GM12878 (cell line): ENCODE measurements at regions not wholly inside any gene's neighbourhood (a gene's known extent, or its start where the extent isn't known, plus 50 kb on each side); places are given as distances from the start of the nearest gene placed in this dataset.

Source experiments
- ATAC-seq: fragments of 200-7000 bp; cut with Tn5 transposase; 3 replicates; pipeline ENCODE4 v1.9.1; 2020; ENCODE audit warnings: mild to moderate bottlenecking, moderate library complexity
- BruUV-seq: library from RNA; stranded (reverse); fragments of 400-500 nt; replicated peaks from 2 replicates; lab custom pipeline; 2021; lab: Mats Ljungman, UMichigan
- CTCF ChIA-PET: fragments of 300-600 bp; sonication (Branson Sonifier 250); formaldehyde crosslinking; extraction: SDS; loops from one replicate; lab custom pipeline; 2021; ENCODE audit warnings: inconsistent platforms; lab: Yijun Ruan, JAX
- POLR2A ChIA-PET: fragments of 350-600 bp; formaldehyde crosslinking; extraction: SDS; loops from one replicate; lab custom pipeline; 2021; ENCODE audit warnings: inconsistent platforms; lab: Charles Lee
- RAD21 ChIA-PET: fragments of 300-600 bp; sonication (Branson Sonifier 250); formaldehyde crosslinking; loops from one replicate; lab custom pipeline; 2023; ENCODE audit warnings: antibody characterized with exemption; ENCODE audit not compliant: unreplicated experiment; lab: Charles Lee
- SMC1A ChIA-PET: fragments of 300-600 bp; sonication (Branson Sonifier 250); formaldehyde crosslinking; loops from one replicate; lab custom pipeline; 2023; ENCODE audit not compliant: unreplicated experiment, uncharacterized antibody; lab: Charles Lee
- DNase-seq: peaks from one replicate; pipeline ENCODE4 v3.0.0-alpha.2; 2011; ENCODE audit warnings: low read depth, low spot score
- FAIRE-seq: peaks from 3 replicates; lab custom pipeline; 2011; peaks lifted over from hg19 to GRCh38; lab: Jason Lieb, UNC
- H2AFZ ChIP-seq: 2 replicates; pipeline ENCODE4 v1.6.0; 2011; ENCODE audit warnings: low read depth, low read length, control low read depth; ENCODE audit not compliant: control insufficient read depth
- H3K27ac ChIP-seq: 2 replicates; pipeline ENCODE4 v1.5.1; 2011; ENCODE audit warnings: control low read depth; ENCODE audit not compliant: control insufficient read depth, insufficient read depth
- H3K27me3 ChIP-seq, 2 experiments: replicated peaks in 1 of 2; 2 replicates each; pipeline versions ENCODE4 v1.6.0 to v1.6.1; 2011; ENCODE audit warnings: low read length in 1 of 2; ENCODE audit not compliant: control insufficient read depth in 2 of 2, insufficient read depth in 2 of 2
- H3K36me3 ChIP-seq, 2 experiments: 2 replicates each; pipeline ENCODE4 v1.5.1; 2011; ENCODE audit warnings: low read length in 1 of 2; ENCODE audit not compliant: control insufficient read depth in 2 of 2, insufficient read depth in 2 of 2
- H3K4me1 ChIP-seq: 2 replicates; pipeline ENCODE4 v1.6.1; 2011; ENCODE audit warnings: mild to moderate bottlenecking, low read length, moderate library complexity, mixed read lengths; ENCODE audit not compliant: control insufficient read depth, insufficient read depth
- H3K4me2 ChIP-seq: 2 replicates; pipeline ENCODE4 v1.6.0; 2011; ENCODE audit warnings: control low read depth; ENCODE audit not compliant: control insufficient read depth, insufficient read depth
- H3K4me3 ChIP-seq: fragments of 200-600 bp; sonication (generic); 2 replicates; pipeline ENCODE4 v1.5.1; 2016
- H3K79me2 ChIP-seq: 2 replicates; pipeline ENCODE4 v1.6.0; 2011; ENCODE audit warnings: low read length; ENCODE audit not compliant: control insufficient read depth, insufficient read depth
- H3K9ac ChIP-seq: 2 replicates; pipeline ENCODE4 v1.8.0; 2011; ENCODE audit warnings: low read length, control low read depth, mixed read lengths; ENCODE audit not compliant: control insufficient read depth, insufficient read depth
- H3K9me3 ChIP-seq: replicated peaks from 3 replicates; pipeline ENCODE4 v1.5.1; 2011; ENCODE audit warnings: mild to moderate bottlenecking, low read length; ENCODE audit not compliant: control insufficient read depth, insufficient read depth
- H4K20me1 ChIP-seq: 2 replicates; pipeline ENCODE4 v1.6.0; 2011; ENCODE audit not compliant: control insufficient read depth, insufficient read depth
- BCL11A ChIP-seq: IDR thresholded peaks from 2 replicates; pipeline ENCODE4 v1.6.1; 2011; ENCODE audit warnings: low read depth, low read length
- BMI1 ChIP-seq: fragments of 450-650 bp; IDR thresholded peaks from 2 replicates; pipeline ENCODE4 v1.6.1; 2016; ENCODE audit warnings: mild to moderate bottlenecking, moderate library complexity, borderline replicate concordance
- CBX3 ChIP-seq: fragments of 200-600 bp; sonication (generic); IDR thresholded peaks from 2 replicates; pipeline ENCODE4 v1.6.1; 2016; ENCODE audit warnings: low read depth, borderline replicate concordance
- DPF2 ChIP-seq: fragments of 450-650 bp; IDR thresholded peaks from 2 replicates; pipeline ENCODE4 v1.6.1; 2017; ENCODE audit warnings: mild to moderate bottlenecking
- ETV6 ChIP-seq, 2 experiments: fragments of 450-650 bp in 1 of 2; IDR thresholded peaks in 1 of 2; conservative IDR thresholded peaks in 1 of 2; 2 replicates each; pipeline ENCODE4 v1.6.1; 2014; ENCODE audit warnings: antibody characterized with exemption in 1 of 2, borderline replicate concordance in 1 of 2, low read depth in 1 of 2, mild to moderate bottlenecking in 1 of 2, moderate library complexity in 1 of 2
- IKZF1 ChIP-seq: fragments of 450-650 bp; conservative IDR thresholded peaks from 2 replicates; pipeline ENCODE4 v1.6.1; 2017; ENCODE audit warnings: antibody characterized with exemption, mild to moderate bottlenecking
- NKRF ChIP-seq: fragments of 450-650 bp; conservative IDR thresholded peaks from 2 replicates; pipeline ENCODE4 v1.6.1; 2017; ENCODE audit warnings: mild to moderate bottlenecking, moderate library complexity
- NRF1 ChIP-seq: conservative IDR thresholded peaks from 2 replicates; pipeline ENCODE4 v1.6.1; 2011; ENCODE audit warnings: mild to moderate bottlenecking, low read depth, low read length, improper control_type of control experiment
- SIN3A ChIP-seq: IDR thresholded peaks from 2 replicates; pipeline ENCODE4 v1.6.1; 2012; ENCODE audit warnings: low read depth, low read length, improper control_type of control experiment
- SIX5 ChIP-seq: IDR thresholded peaks from 2 replicates; pipeline ENCODE4 v1.6.1; 2011; ENCODE audit warnings: mild to moderate bottlenecking, low read depth, low read length, moderate library complexity; ENCODE audit not compliant: severe bottlenecking
- SREBF1 ChIP-seq: IDR thresholded peaks from 2 replicates; pipeline ENCODE4 v1.6.1; 2012; ENCODE audit warnings: mild to moderate bottlenecking, low read length
- STAT3 ChIP-seq: IDR thresholded peaks from 2 replicates; pipeline ENCODE4 v1.6.1; 2011; ENCODE audit warnings: low read depth, low read length, improper control_type of control experiment
- TBL1XR1 ChIP-seq: IDR thresholded peaks from 2 replicates; pipeline ENCODE4 v1.6.1; 2012; ENCODE audit warnings: low read depth, low read length, improper control_type of control experiment
- TCF7 ChIP-seq: IDR thresholded peaks from 2 replicates; pipeline ENCODE4 v1.6.1; 2014; ENCODE audit warnings: antibody characterized with exemption, borderline replicate concordance
- ZNF622 ChIP-seq: fragments of 450-650 bp; IDR thresholded peaks from 2 replicates; pipeline ENCODE4 v1.6.1; 2017; ENCODE audit warnings: mild to moderate bottlenecking, inconsistent platforms
- WGBS: methylation state at CpG from one replicate; pipeline ENCODE4 v1.1.6; 2016; ENCODE audit warnings: low lambda C conversion rate; ENCODE audit not compliant: insufficient replicate concordance, insufficient coverage; ENCODE audit errors: missing lambda C conversion rate; 5-methylcytosine and 5-hydroxymethylcytosine counted together
- in situ Hi-C: fragments of 300-500 bp; cut with MboI; formaldehyde crosslinking; loops from 9 replicates; pipeline ENCODE4 v1.14.3; 2018; ENCODE audit warnings: mixed read lengths
- intact Hi-C: fragments of 100-400 bp; cut with micrococcal nuclease; formaldehyde crosslinking; loops from one replicate; pipeline ENCODE4 v1.14.2; 2022; ENCODE audit not compliant: unreplicated experiment
- TF ChIP-seq, protein P1 (sequence below): fragments of 450-650 bp; IDR thresholded peaks from 2 replicates; pipeline ENCODE4 v1.6.1; 2017; ENCODE audit warnings: antibody characterized with exemption, mild to moderate bottlenecking, moderate library complexity

GRCh38 chrX:39509157-39509556 lies 588.6 kb downstream of the BCOR start:
- no peak overlapping the region for H2AFZ ChIP-seq
- H3K27ac ChIP-seq: no peak overlapping the region
- FAIRE-seq: no peak
- H3K36me3 ChIP-seq: no peaks in the 10 kb centered on the region
- no peaks in the 10 kb centered on the region for H3K79me2 ChIP-seq
- in situ Hi-C loops: no loop called here
- TF ChIP-seq TBL1XR1: no peak
- no peak for TF ChIP-seq SIX5
- no peak overlapping the region for H3K4me2 ChIP-seq
- H4K20me1 ChIP-seq: no peaks in the 10 kb centered on the region
- no peak overlapping the region for H3K4me3 ChIP-seq
- H3K9me3 ChIP-seq: peaks cover 5% of the 10 kb centered on the region; the same call in 1 of the 3 replicates
- RAD21 ChIA-PET: no interaction called here
- 56% methylated on average over 1 of the region's 1 CpG for WGBS
- SMC1A ChIA-PET: interaction anchor here (0.6 kb wide), 1 partner anchor 13 kb away, joined by 3 read pairs; no protein-coding TSS in a partner anchor
- CTCF ChIA-PET: no interaction called here
- H3K27me3 ChIP-seq: no peaks in the 10 kb centered on the region
- no peaks in the 10 kb centered on the region for H3K4me1 ChIP-seq
- no TSS peak for BruUV-seq
- no peak overlapping the region for H3K9ac ChIP-seq
- POLR2A ChIA-PET: no interaction called here
- intact Hi-C loops: no loop called here
- no peak for DNase-seq
- no peak for ATAC-seq

DNA sequence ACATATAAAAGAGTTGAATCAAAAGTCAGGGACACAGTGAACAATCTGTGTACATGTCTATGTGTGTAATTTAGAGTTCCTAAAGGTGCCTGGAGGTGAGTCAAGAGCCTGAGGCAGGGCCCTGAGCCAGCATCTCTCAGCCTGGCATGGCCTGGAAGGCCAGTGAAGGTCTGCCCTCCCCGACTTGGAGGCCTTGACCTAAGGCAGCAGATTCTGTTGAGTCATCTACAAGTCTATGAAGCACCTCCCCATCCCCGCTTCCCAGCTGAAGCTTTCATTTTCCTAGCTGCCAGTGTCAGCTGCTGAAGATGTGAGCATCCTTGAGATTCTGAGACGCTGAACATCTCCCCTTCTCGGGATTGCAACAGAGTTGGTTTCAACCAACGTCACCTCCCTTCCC lies 583.9 kb downstream of the BCOR start:
- ChIA-PET SMC1A (no interaction called here), CTCF (no interaction called here), RAD21 (no interaction called here), POLR2A (no interaction called here)
- no peaks in the 10 kb centered on the region for H3K27me3 ChIP-seq
- no peaks in the 10 kb centered on the region for H4K20me1 ChIP-seq
- DNase-seq (no peak), ATAC-seq (no peak), FAIRE-seq (no peak)
- H2AFZ ChIP-seq: no peak overlapping the region
- H3K4me2 ChIP-seq: no peak overlapping the region
- no peaks in the 10 kb centered on the region for H3K4me1 ChIP-seq
- intact Hi-C loops: no loop called here
- H3K36me3 ChIP-seq: no peaks in the 10 kb centered on the region
- H3K9ac ChIP-seq: no peak overlapping the region
- no peaks in the 10 kb centered on the region for H3K79me2 ChIP-seq
- no TSS peak for BruUV-seq
- WGBS: 13% methylated on average over 5 of the region's 5 CpGs
- no peak overlapping the region for H3K27ac ChIP-seq
- peaks cover 2% of the 10 kb centered on the region; the same call in 1 of the 3 replicates for H3K9me3 ChIP-seq
- H3K4me3 ChIP-seq: no peak overlapping the region
- in situ Hi-C loops: no loop called here
- TF ChIP-seq NRF1 (no peak), NKRF (no peak), CBX3 (no peak), IKZF1 (no peak), STAT3 (no peak), SREBF1 (no peak), ETV6 (conservative IDR thresholded peaks at IDR 0.05 in 1 of 2, IDR thresholded peaks at IDR 0.05 in 1 of 2; ENCODE audit: borderline replicate concordance in 1 of 2, low read depth in 1 of 2) (no peak), DPF2 (no peak), TCF7 (no peak), BCL11A (no peak), BMI1 (no peak), ZNF622 (no peak), SIN3A (no peak)
- TF ChIP-seq, protein P1, sequence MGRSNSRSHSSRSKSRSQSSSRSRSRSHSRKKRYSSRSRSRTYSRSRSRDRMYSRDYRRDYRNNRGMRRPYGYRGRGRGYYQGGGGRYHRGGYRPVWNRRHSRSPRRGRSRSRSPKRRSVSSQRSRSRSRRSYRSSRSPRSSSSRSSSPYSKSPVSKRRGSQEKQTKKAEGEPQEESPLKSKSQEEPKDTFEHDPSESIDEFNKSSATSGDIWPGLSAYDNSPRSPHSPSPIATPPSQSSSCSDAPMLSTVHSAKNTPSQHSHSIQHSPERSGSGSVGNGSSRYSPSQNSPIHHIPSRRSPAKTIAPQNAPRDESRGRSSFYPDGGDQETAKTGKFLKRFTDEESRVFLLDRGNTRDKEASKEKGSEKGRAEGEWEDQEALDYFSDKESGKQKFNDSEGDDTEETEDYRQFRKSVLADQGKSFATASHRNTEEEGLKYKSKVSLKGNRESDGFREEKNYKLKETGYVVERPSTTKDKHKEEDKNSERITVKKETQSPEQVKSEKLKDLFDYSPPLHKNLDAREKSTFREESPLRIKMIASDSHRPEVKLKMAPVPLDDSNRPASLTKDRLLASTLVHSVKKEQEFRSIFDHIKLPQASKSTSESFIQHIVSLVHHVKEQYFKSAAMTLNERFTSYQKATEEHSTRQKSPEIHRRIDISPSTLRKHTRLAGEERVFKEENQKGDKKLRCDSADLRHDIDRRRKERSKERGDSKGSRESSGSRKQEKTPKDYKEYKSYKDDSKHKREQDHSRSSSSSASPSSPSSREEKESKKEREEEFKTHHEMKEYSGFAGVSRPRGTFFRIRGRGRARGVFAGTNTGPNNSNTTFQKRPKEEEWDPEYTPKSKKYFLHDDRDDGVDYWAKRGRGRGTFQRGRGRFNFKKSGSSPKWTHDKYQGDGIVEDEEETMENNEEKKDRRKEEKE: no peak
